H1 (cell line): ENCODE measurements at regions not wholly inside any gene's neighbourhood (a gene's known extent, or its start where the extent isn't known, plus 50 kb on each side); places are given as distances from the start of the nearest gene placed in this dataset.

Experiments used
- CTCF ChIA-PET: fragments of 300-600 bp; sonication (Branson Sonifier 250); formaldehyde crosslinking; loops from one replicate; lab custom pipeline; 2021; ENCODE audit not compliant: partially characterized antibody; lab: Charles Lee
- POLR2A ChIA-PET: fragments of 300-600 bp; sonication (Branson Sonifier 250); formaldehyde crosslinking; loops from one replicate; lab custom pipeline; 2021; ENCODE audit warnings: inconsistent platforms; ENCODE audit not compliant: partially characterized antibody; lab: Charles Lee
- DNase-seq, 2 experiments: peaks; one replicate each; pipeline versions ENCODE4 v3.0.0 to v3.0.0-alpha.2; 2010 to 2022; ENCODE audit warnings: low spot score in 2 of 2, low read depth in 1 of 2, mixed read lengths in 1 of 2
- FAIRE-seq: peaks from 2 replicates; lab custom pipeline; 2011; peaks lifted over from hg19 to GRCh38; lab: Jason Lieb, UNC
- H2AFZ ChIP-seq: 2 replicates; pipeline ENCODE4 v1.8.1; 2012; ENCODE audit warnings: low read length, inconsistent platforms
- H2AK5ac ChIP-seq: 2 replicates; pipeline ENCODE4 v1.6.1; 2013; ENCODE audit warnings: low read depth, low read length
- H2BK120ac ChIP-seq: replicated peaks from 2 replicates; pipeline ENCODE3; 2013; ENCODE audit warnings: low read depth, low read length, inconsistent platforms
- H2BK12ac ChIP-seq: 2 replicates; pipeline ENCODE4 v1.6.1; 2013; ENCODE audit warnings: low read depth, low read length
- H2BK15ac ChIP-seq: 2 replicates; pipeline ENCODE4 v1.6.1; 2013; ENCODE audit warnings: low read length
- H2BK20ac ChIP-seq: 2 replicates; pipeline ENCODE4 v1.6.1; 2013; ENCODE audit warnings: low read length
- H2BK5ac ChIP-seq: 2 replicates; pipeline ENCODE4 v1.6.1; 2013; ENCODE audit warnings: low read depth, low read length
- H3K14ac ChIP-seq: 2 replicates; pipeline ENCODE4 v1.6.1; 2013; ENCODE audit warnings: inconsistent platforms; ENCODE audit not compliant: insufficient read length
- H3K18ac ChIP-seq: 2 replicates; pipeline ENCODE4 v1.6.1; 2013; ENCODE audit warnings: low read length; ENCODE audit errors: extremely low read depth
- H3K23ac ChIP-seq: 2 replicates; pipeline ENCODE4 v1.6.1; 2013; ENCODE audit warnings: inconsistent platforms; ENCODE audit not compliant: insufficient read length
- H3K23me2 ChIP-seq: 2 replicates; pipeline ENCODE4 v1.6.1; 2013; ENCODE audit warnings: low read depth, low read length
- H3K27ac ChIP-seq: 2 replicates; pipeline ENCODE4 v1.6.1; 2011; ENCODE audit warnings: low read depth, low read length, inconsistent platforms
- H3K27me3 ChIP-seq, 4 experiments: replicated peaks in 1 of 4; 1 replicate in 1 of 4; 2 replicates in 3 of 4; pipeline versions ENCODE4 v1.6.1 to v1.8.1; 2011 to 2013; ENCODE audit warnings: low read length in 3 of 4, mild to moderate bottlenecking in 3 of 4, inconsistent platforms in 2 of 4, mixed read lengths in 2 of 4, moderate library complexity in 1 of 4; ENCODE audit not compliant: control insufficient read depth in 3 of 4, insufficient read depth in 3 of 4; ENCODE audit errors: extremely low read depth in 1 of 4
- H3K36me3 ChIP-seq, 4 experiments: 2 replicates each; pipeline versions ENCODE4 v1.6.1 to v1.8.1; 2011 to 2013; ENCODE audit warnings: mild to moderate bottlenecking in 4 of 4, low read length in 3 of 4, moderate library complexity in 2 of 4, control low read depth in 1 of 4, inconsistent platforms in 1 of 4; ENCODE audit not compliant: insufficient read depth in 4 of 4, control insufficient read depth in 2 of 4
- H3K4ac ChIP-seq: replicated peaks from 2 replicates; pipeline ENCODE3; 2013; ENCODE audit warnings: low read length, low read depth, mixed read lengths, inconsistent platforms; ENCODE audit not compliant: insufficient read length
- H3K4me1 ChIP-seq, 4 experiments: replicated peaks in 1 of 4; 1 replicate in 1 of 4; 2 replicates in 3 of 4; pipeline versions ENCODE4 v1.6.1 to v1.8.1; 2011 to 2013; ENCODE audit warnings: low read length in 3 of 4, inconsistent platforms in 2 of 4, mixed read lengths in 1 of 4; ENCODE audit not compliant: insufficient read depth in 4 of 4, control insufficient read depth in 3 of 4
- H3K4me2 ChIP-seq, 2 experiments: 2 replicates each; pipeline versions ENCODE4 v1.6.1 to v1.8.1; 2011 to 2013; ENCODE audit warnings: low read depth in 2 of 2, low read length in 2 of 2, control low read depth in 1 of 2, inconsistent platforms in 1 of 2, mild to moderate bottlenecking in 1 of 2; ENCODE audit not compliant: insufficient read depth in 1 of 2
- H3K4me3 ChIP-seq, 4 experiments: fragments of 200-600, 300-600 bp in 1 of 4; sonication (generic), shearing (Covaris generic), sonication (Bioruptor Twin) in 1 of 4; 2 replicates each; pipeline versions ENCODE4 v1.5.1 to v1.8.1; 2011 to 2016; ENCODE audit warnings: low read length in 4 of 4, low read depth in 3 of 4, control low read depth in 2 of 4, inconsistent platforms in 2 of 4, mild to moderate bottlenecking in 2 of 4, mixed read lengths in 1 of 4, moderate library complexity in 1 of 4; ENCODE audit not compliant: insufficient read depth in 2 of 4; ENCODE audit errors: extremely low read depth in 1 of 4
- H3K56ac ChIP-seq: replicated peaks from 2 replicates; pipeline ENCODE3; 2013; ENCODE audit warnings: low read depth, mild to moderate bottlenecking, mixed read lengths, low read length, inconsistent platforms; ENCODE audit not compliant: insufficient read length
- H3K79me1 ChIP-seq: 2 replicates; pipeline ENCODE4 v1.6.1; 2013; ENCODE audit warnings: low read depth, low read length, control low read depth
- H3K79me2 ChIP-seq, 2 experiments: 2 replicates each; pipeline versions ENCODE4 v1.6.1 to v1.8.1; 2012 to 2013; ENCODE audit warnings: low read length in 2 of 2, mild to moderate bottlenecking in 2 of 2, inconsistent platforms in 1 of 2; ENCODE audit not compliant: insufficient read depth in 2 of 2, control insufficient read depth in 1 of 2
- H3K9ac ChIP-seq, 4 experiments: replicated peaks in 1 of 4; 1 replicate in 1 of 4; 2 replicates in 3 of 4; pipeline versions ENCODE4 v1.6.1 to v1.8.1; 2011 to 2013; ENCODE audit warnings: low read depth in 3 of 4, low read length in 3 of 4, control low read depth in 2 of 4, mild to moderate bottlenecking in 2 of 4, moderate library complexity in 2 of 4, inconsistent platforms in 1 of 4; ENCODE audit errors: extremely low read depth in 1 of 4
- H3K9me3 ChIP-seq, 2 experiments: 2 replicates each; pipeline versions ENCODE4 v1.6.1 to v1.8.1; 2012 to 2013; ENCODE audit warnings: mild to moderate bottlenecking in 2 of 2, moderate library complexity in 2 of 2, control low read depth in 1 of 2, inconsistent platforms in 1 of 2, low read depth in 1 of 2, low read length in 1 of 2, mixed read lengths in 1 of 2; ENCODE audit not compliant: insufficient read depth in 2 of 2
- H4K20me1 ChIP-seq, 2 experiments: replicated peaks in 1 of 2; 2 replicates each; pipeline versions ENCODE3 to v1.8.1; 2011 to 2013; ENCODE audit warnings: inconsistent platforms in 2 of 2, low read length in 2 of 2, mild to moderate bottlenecking in 1 of 2; ENCODE audit not compliant: insufficient read depth in 2 of 2, control insufficient read depth in 1 of 2
- H4K5ac ChIP-seq: 2 replicates; pipeline ENCODE4 v1.6.1; 2013; ENCODE audit warnings: low read length, low read depth, mixed read lengths, inconsistent platforms; ENCODE audit not compliant: insufficient read length
- H4K8ac ChIP-seq: 2 replicates; pipeline ENCODE4 v1.8.0; 2013; ENCODE audit warnings: mild to moderate bottlenecking, moderate library complexity, low read length, inconsistent platforms; ENCODE audit not compliant: insufficient read depth; ENCODE audit errors: extremely low read depth
- H4K91ac ChIP-seq: replicated peaks from 2 replicates; pipeline ENCODE3; 2013; ENCODE audit warnings: low read length, mixed read lengths, inconsistent platforms; ENCODE audit not compliant: insufficient read length
- CBX8 ChIP-seq: fragments of 300-800, 300-1000 bp; sonication (generic); IDR thresholded peaks from 2 replicates; pipeline ENCODE4 v1.7.1; 2016; ENCODE audit warnings: low read depth, low read length, borderline replicate concordance
- FOSL1 ChIP-seq: IDR thresholded peaks from 2 replicates; pipeline ENCODE4 v1.6.1; 2011; ENCODE audit warnings: mild to moderate bottlenecking, low read depth, low read length, moderate library complexity; ENCODE audit not compliant: insufficient read depth
- HDAC6 ChIP-seq: IDR thresholded peaks from one replicate; pipeline ENCODE4 v1.7.1; 2012; ENCODE audit warnings: low read depth, mild to moderate bottlenecking, inconsistent platforms, low read length, moderate library complexity
- KDM5A ChIP-seq: fragments of 200-600 bp; IDR thresholded peaks from 2 replicates; pipeline ENCODE4 v1.7.1; 2012; ENCODE audit warnings: mild to moderate bottlenecking, low read length, inconsistent platforms, mixed read lengths
- NANOG ChIP-seq: IDR thresholded peaks from 2 replicates; pipeline ENCODE4 v1.6.1; 2011; ENCODE audit warnings: low read length, low read depth, mild to moderate bottlenecking, inconsistent platforms; ENCODE audit not compliant: insufficient read depth, poor library complexity, severe bottlenecking
- SAP30 ChIP-seq: fragments of 300-600 bp; sonication (generic); IDR thresholded peaks from 2 replicates; pipeline ENCODE4 v1.7.1; 2012; ENCODE audit warnings: low read length, moderate library complexity, mild to moderate bottlenecking, inconsistent platforms; ENCODE audit not compliant: insufficient read depth, insufficient replicate concordance
- TAF7 ChIP-seq: optimal IDR thresholded peaks from 2 replicates; pipeline ENCODE3; 2011; ENCODE audit warnings: low read depth, mild to moderate bottlenecking, inconsistent platforms, low read length, moderate library complexity, borderline replicate concordance
- WGBS, 2 experiments: shearing (Covaris generic) in 1 of 2; methylation state at CpG; one replicate each; pipeline versions ENCODE4 v1.1.6 to v1.1.7; 2013 to 2015; ENCODE audit warnings: low lambda C conversion rate in 2 of 2, mixed read lengths in 2 of 2, inconsistent platforms in 1 of 2, low coverage in 1 of 2, missing lambda C conversion rate in 1 of 2; ENCODE audit not compliant: insufficient replicate concordance in 2 of 2, insufficient coverage in 1 of 2, insufficient read length in 1 of 2; ENCODE audit errors: extremely low coverage in 1 of 2, missing lambda C conversion rate in 1 of 2; 5-methylcytosine and 5-hydroxymethylcytosine counted together

- H3K14ac ChIP-seq = no peak overlapping the region
- H3K56ac ChIP-seq = no peak overlapping the region
- no peak overlapping the region for H2BK12ac ChIP-seq
- no peak overlapping the region for H3K4me2 ChIP-seq
- no peak for DNase-seq
- ChIA-PET POLR2A (no interaction called here), CTCF (no interaction called here)
- no peaks in the 10 kb centered on the region for H3K79me2 ChIP-seq
- no peak overlapping the region for H2BK20ac ChIP-seq
- H3K4me1 ChIP-seq = no peaks in the 10 kb centered on the region
- H3K23me2 ChIP-seq = no peaks in the 10 kb centered on the region
- no peak overlapping the region for H2BK15ac ChIP-seq
- H3K18ac ChIP-seq = no peak overlapping the region
- H4K5ac ChIP-seq = no peak overlapping the region
- no peaks in the 10 kb centered on the region for H3K9me3 ChIP-seq
- no peak overlapping the region for H4K91ac ChIP-seq
- WGBS, 2 experiments = 93% methylated on average over 1 of the region's 1 CpG; no CpG with 5 or more reads in 1 of the 2 experiments
- H3K36me3 ChIP-seq = no peaks in the 10 kb centered on the region
- H3K9ac ChIP-seq = no peak overlapping the region
- H4K8ac ChIP-seq = no peak overlapping the region
- no peak overlapping the region for H3K4ac ChIP-seq
- H3K27me3 ChIP-seq = no peaks in the 10 kb centered on the region
- no peak for FAIRE-seq
- no peak overlapping the region for H2BK5ac ChIP-seq
- H3K79me1 ChIP-seq = no peaks in the 10 kb centered on the region
- no peak overlapping the region for H2AK5ac ChIP-seq
- H4K20me1 ChIP-seq = no peaks in the 10 kb centered on the region
- H3K4me3 ChIP-seq = no peak overlapping the region
- no peak overlapping the region for H2AFZ ChIP-seq
- no peak overlapping the region for H3K27ac ChIP-seq
- no peak overlapping the region for H2BK120ac ChIP-seq
- H3K23ac ChIP-seq = no peak overlapping the region
- TF ChIP-seq CBX8 = no peak
- TF ChIP-seq KDM5A = no peak
- TF ChIP-seq FOSL1 = no peak
- no peak for TF ChIP-seq SAP30
- no peak for TF ChIP-seq HDAC6
- TF ChIP-seq TAF7 = no peak
- TF ChIP-seq NANOG = no peak
Observed at GRCh38 chr3:99016452-99016851, 115.0 kb upstream of the DCBLD2 start.
